ENCODE measurements at regions not wholly inside any gene's neighbourhood (a gene's known extent, or its start where the extent isn't known, plus 50 kb on each side); places are given as distances from the start of the nearest gene placed in this dataset.

DNA sequence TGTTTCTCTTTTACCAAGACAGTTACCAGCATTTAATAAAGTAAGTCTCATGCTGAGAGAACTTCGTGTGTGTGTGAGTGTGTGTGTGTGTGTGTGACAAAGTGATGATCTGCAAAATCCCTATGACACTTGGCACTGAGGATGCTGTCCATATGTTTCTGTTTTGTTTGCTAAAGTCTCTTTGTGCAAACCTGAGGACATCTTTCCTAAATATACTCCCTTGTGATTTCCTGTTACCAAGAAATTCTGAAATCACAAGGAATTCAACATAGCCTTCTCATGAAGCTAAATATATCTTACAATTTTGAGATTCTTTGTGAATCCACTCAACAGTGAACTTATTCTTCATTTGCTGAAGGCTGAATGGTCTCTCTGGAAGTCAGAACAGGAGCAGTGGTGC, 1359.7 kb upstream of the NRXN1 start:
- Histone ChIP-seq H3K36me3 (replicated peaks; ENCODE audit: insufficient read depth, low read length) (no peaks in the 10 kb centered on the region), H3K4me3 (ENCODE audit: low read length) (no peak overlapping the region), H3K79me2 (ENCODE audit: low read length) (no peaks in the 10 kb centered on the region), H3K4me2 (ENCODE audit: low read depth, low read length) (no peak overlapping the region), H3K27ac (ENCODE audit: low read length) (no peak overlapping the region), H3K27me3 (replicated peaks; ENCODE audit: insufficient read depth, low read length) (no peaks in the 10 kb centered on the region), H4K20me1 (ENCODE audit: insufficient read depth, low read length) (no peaks in the 10 kb centered on the region), H3K4me1 (ENCODE audit: low read length) (no peaks in the 10 kb centered on the region), H3F3A (ENCODE audit: insufficient read depth, low read length) (no peaks in the 10 kb centered on the region), H3K9me2 (replicated peaks; ENCODE audit: insufficient read depth, low read length) (no peaks in the 10 kb centered on the region), H2AFZ (ENCODE audit: low read length) (no peak overlapping the region), H3K9me3 (replicated peaks; ENCODE audit: insufficient read depth, low read length) (no peaks in the 10 kb centered on the region), H3K9ac (ENCODE audit: low read length) (no peak overlapping the region)
- DNase-seq: no peak
- TF ChIP-seq, protein P1, sequence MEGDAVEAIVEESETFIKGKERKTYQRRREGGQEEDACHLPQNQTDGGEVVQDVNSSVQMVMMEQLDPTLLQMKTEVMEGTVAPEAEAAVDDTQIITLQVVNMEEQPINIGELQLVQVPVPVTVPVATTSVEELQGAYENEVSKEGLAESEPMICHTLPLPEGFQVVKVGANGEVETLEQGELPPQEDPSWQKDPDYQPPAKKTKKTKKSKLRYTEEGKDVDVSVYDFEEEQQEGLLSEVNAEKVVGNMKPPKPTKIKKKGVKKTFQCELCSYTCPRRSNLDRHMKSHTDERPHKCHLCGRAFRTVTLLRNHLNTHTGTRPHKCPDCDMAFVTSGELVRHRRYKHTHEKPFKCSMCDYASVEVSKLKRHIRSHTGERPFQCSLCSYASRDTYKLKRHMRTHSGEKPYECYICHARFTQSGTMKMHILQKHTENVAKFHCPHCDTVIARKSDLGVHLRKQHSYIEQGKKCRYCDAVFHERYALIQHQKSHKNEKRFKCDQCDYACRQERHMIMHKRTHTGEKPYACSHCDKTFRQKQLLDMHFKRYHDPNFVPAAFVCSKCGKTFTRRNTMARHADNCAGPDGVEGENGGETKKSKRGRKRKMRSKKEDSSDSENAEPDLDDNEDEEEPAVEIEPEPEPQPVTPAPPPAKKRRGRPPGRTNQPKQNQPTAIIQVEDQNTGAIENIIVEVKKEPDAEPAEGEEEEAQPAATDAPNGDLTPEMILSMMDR (IDR thresholded peaks at IDR 0.05; ENCODE audit: low read length): no peak
- no peak for TF ChIP-seq EZH2 (optimal IDR thresholded peaks at IDR 0.05; ENCODE audit: low read depth, low read length)
- TF ChIP-seq EZH2phosphoT487 (IDR thresholded peaks at IDR 0.05; ENCODE audit: low read length): no peak

DNA sequence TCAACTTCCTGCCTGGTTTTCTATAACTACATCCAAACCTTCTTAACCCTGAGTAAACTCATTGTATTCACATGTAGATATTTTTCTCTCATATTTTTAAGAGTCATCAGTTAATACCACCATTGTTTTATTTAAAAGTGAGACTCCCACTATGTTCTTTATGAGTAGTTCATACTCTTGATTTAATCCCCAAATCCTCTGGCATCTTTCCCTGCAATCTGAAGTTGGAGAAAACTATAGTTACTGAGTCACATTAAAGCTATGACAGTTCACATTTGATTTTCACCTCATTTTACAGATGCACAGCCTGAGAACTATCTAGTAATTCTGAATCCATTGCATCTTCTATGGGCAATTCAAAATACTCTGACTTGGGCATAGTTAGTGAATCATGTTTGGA, 1358.7 kb upstream of the NRXN1 start:
- TF ChIP-seq, protein P1 (IDR thresholded peaks at IDR 0.05; ENCODE audit: low read length): no peak
- TF ChIP-seq EZH2phosphoT487 (IDR thresholded peaks at IDR 0.05; ENCODE audit: low read length) (no peak), EZH2 (optimal IDR thresholded peaks at IDR 0.05; ENCODE audit: low read depth, low read length) (no peak)
- H3K9me3 ChIP-seq (replicated peaks; ENCODE audit: insufficient read depth, low read length): no peaks in the 10 kb centered on the region
- no peaks in the 10 kb centered on the region for H3K79me2 ChIP-seq (ENCODE audit: low read length)
- no peak for DNase-seq
- no peak overlapping the region for H2AFZ ChIP-seq (ENCODE audit: low read length)
- no peak overlapping the region for H3K9ac ChIP-seq (ENCODE audit: low read length)
- no peaks in the 10 kb centered on the region for H3K36me3 ChIP-seq (replicated peaks; ENCODE audit: insufficient read depth, low read length)
- no peaks in the 10 kb centered on the region for H3F3A ChIP-seq (ENCODE audit: insufficient read depth, low read length)
- H3K4me3 ChIP-seq (ENCODE audit: low read length): no peak overlapping the region
- no peaks in the 10 kb centered on the region for H3K4me1 ChIP-seq (ENCODE audit: low read length)
- H3K27me3 ChIP-seq (replicated peaks; ENCODE audit: insufficient read depth, low read length): no peaks in the 10 kb centered on the region
- no peaks in the 10 kb centered on the region for H3K9me2 ChIP-seq (replicated peaks; ENCODE audit: insufficient read depth, low read length)
- H4K20me1 ChIP-seq (ENCODE audit: insufficient read depth, low read length): no peaks in the 10 kb centered on the region
- no peak overlapping the region for H3K27ac ChIP-seq (ENCODE audit: low read length)
- no peak overlapping the region for H3K4me2 ChIP-seq (ENCODE audit: low read depth, low read length)

- no peak overlapping the region for H3K4me2 ChIP-seq (ENCODE audit: low read depth, low read length)
- H4K20me1 ChIP-seq (ENCODE audit: insufficient read depth, low read length): no peaks in the 10 kb centered on the region
- H3K36me3 ChIP-seq (replicated peaks; ENCODE audit: insufficient read depth, low read length): no peaks in the 10 kb centered on the region
- no peak overlapping the region for H3K27ac ChIP-seq (ENCODE audit: low read length)
- DNase-seq: no peak
- H3K27me3 ChIP-seq (replicated peaks; ENCODE audit: insufficient read depth, low read length): no peaks in the 10 kb centered on the region
- no peaks in the 10 kb centered on the region for H3K4me1 ChIP-seq (ENCODE audit: low read length)
- no peak overlapping the region for H3K4me3 ChIP-seq (ENCODE audit: low read length)
- H3K9ac ChIP-seq (ENCODE audit: low read length): no peak overlapping the region
- H2AFZ ChIP-seq (ENCODE audit: low read length): no peak overlapping the region
- no peaks in the 10 kb centered on the region for H3K9me2 ChIP-seq (replicated peaks; ENCODE audit: insufficient read depth, low read length)
- H3F3A ChIP-seq (ENCODE audit: insufficient read depth, low read length): no peaks in the 10 kb centered on the region
- TF ChIP-seq, protein P1 (IDR thresholded peaks at IDR 0.05; ENCODE audit: low read length): no peak
- no peak for TF ChIP-seq EZH2phosphoT487 (IDR thresholded peaks at IDR 0.05; ENCODE audit: low read length)
- no peak for TF ChIP-seq EZH2 (optimal IDR thresholded peaks at IDR 0.05; ENCODE audit: low read depth, low read length)
- H3K9me3 ChIP-seq (replicated peaks; ENCODE audit: insufficient read depth, low read length): no peaks in the 10 kb centered on the region
- no peaks in the 10 kb centered on the region for H3K79me2 ChIP-seq (ENCODE audit: low read length)
These were observed 1356.1 kb upstream of the NRXN1 start for GRCh38 chr2:52387937-52388590.
